KMS-11 (cell line): ENCODE measurements at regions not wholly inside any gene's neighbourhood (a gene's known extent, or its start where the extent isn't known, plus 50 kb on each side); places are given as distances from the start of the nearest gene placed in this dataset.

Experiments
- H2AFZ ChIP-seq: fragments of 200-600 bp; sonication (generic); 2 replicates; pipeline ENCODE4 v1.6.1; 2016; ENCODE audit warnings: antibody characterized with exemption, mixed run types, low read depth
- H3K27ac ChIP-seq: fragments of 200-600 bp; sonication (generic); 2 replicates; pipeline ENCODE4 v1.6.1; 2016; ENCODE audit warnings: mild to moderate bottlenecking, mixed run types
- H3K27me3 ChIP-seq: fragments of 200-600 bp; sonication (generic); 2 replicates; pipeline ENCODE4 v1.6.1; 2017; ENCODE audit warnings: mild to moderate bottlenecking, low read depth, mixed run types, moderate library complexity; ENCODE audit not compliant: insufficient read depth
- H3K36me3 ChIP-seq: fragments of 200-600 bp; sonication (generic); 2 replicates; pipeline ENCODE4 v1.6.1; 2017; ENCODE audit warnings: mild to moderate bottlenecking, mixed run types; ENCODE audit not compliant: insufficient read depth
- H3K4me1 ChIP-seq: fragments of 200-600 bp; sonication (generic); 2 replicates; pipeline ENCODE4 v1.6.1; 2016; ENCODE audit warnings: mild to moderate bottlenecking, low read depth, mixed run types; ENCODE audit not compliant: poor library complexity, severe bottlenecking
- H3K4me2 ChIP-seq: fragments of 200-600 bp; sonication (generic); 2 replicates; pipeline ENCODE4 v1.7.0; 2016; ENCODE audit warnings: mild to moderate bottlenecking, mixed run types
- H3K4me3 ChIP-seq: fragments of 200-600 bp; sonication (generic); IDR thresholded peaks from 2 replicates; pipeline ENCODE4 v1.6.1; 2017; ENCODE audit warnings: low read depth, low read length, mixed read lengths; ENCODE audit not compliant: insufficient read depth
- H3K79me2 ChIP-seq: fragments of 200-600 bp; sonication (generic); 2 replicates; pipeline ENCODE4 v1.6.1; 2016; ENCODE audit warnings: low read depth, mixed run types; ENCODE audit not compliant: insufficient read depth
- H3K9ac ChIP-seq: fragments of 200-600 bp; sonication (generic); 2 replicates; pipeline ENCODE4 v1.6.1; 2016; ENCODE audit warnings: mild to moderate bottlenecking, mixed run types
- H4K20me1 ChIP-seq: fragments of 200-600 bp; sonication (generic); 2 replicates; pipeline ENCODE4 v1.6.1; 2016; ENCODE audit warnings: mild to moderate bottlenecking, mixed run types; ENCODE audit not compliant: insufficient read depth
- CTCF ChIP-seq: fragments of 200-600 bp; sonication (generic); conservative IDR thresholded peaks from 2 replicates; pipeline ENCODE4 v1.6.1; 2017; ENCODE audit warnings: low read depth, mild to moderate bottlenecking, antibody characterized with exemption, low read length, moderate library complexity, mixed read lengths

GRCh38 chr6:139568956-139569538 lies 194.6 kb upstream of the CITED2 start:
- H3K27me3 ChIP-seq = no peaks in the 10 kb centered on the region
- TF ChIP-seq CTCF = no peak
- H3K27ac ChIP-seq = no peak overlapping the region
- no peak overlapping the region for H2AFZ ChIP-seq
- H4K20me1 ChIP-seq = no peaks in the 10 kb centered on the region
- H3K4me2 ChIP-seq = no peak overlapping the region
- H3K36me3 ChIP-seq = no peaks in the 10 kb centered on the region
- peaks cover 5% of the 10 kb centered on the region for H3K4me1 ChIP-seq
- no peaks in the 10 kb centered on the region for H3K79me2 ChIP-seq
- H3K4me3 ChIP-seq = no peak overlapping the region
- H3K9ac ChIP-seq = no peak overlapping the region

GRCh38 chr6:139568151-139568955 lies 193.9 kb upstream of the CITED2 start:
- no peaks in the 10 kb centered on the region for H4K20me1 ChIP-seq
- H3K36me3 ChIP-seq = no peaks in the 10 kb centered on the region
- H3K4me1 ChIP-seq = peaks cover 5% of the 10 kb centered on the region
- no peak overlapping the region for H3K27ac ChIP-seq
- H3K27me3 ChIP-seq = no peaks in the 10 kb centered on the region
- no peak overlapping the region for H3K4me3 ChIP-seq
- TF ChIP-seq CTCF = no peak
- H3K9ac ChIP-seq = no peak overlapping the region
- H2AFZ ChIP-seq = no peak overlapping the region
- no peaks in the 10 kb centered on the region for H3K79me2 ChIP-seq
- H3K4me2 ChIP-seq = no peak overlapping the region

- no peak overlapping the region for H3K27ac ChIP-seq
- H3K4me2 ChIP-seq = no peak overlapping the region
- H3K36me3 ChIP-seq = no peaks in the 10 kb centered on the region
- H2AFZ ChIP-seq = no peak overlapping the region
- no peaks in the 10 kb centered on the region for H3K27me3 ChIP-seq
- H3K4me1 ChIP-seq = peaks cover 3% of the 10 kb centered on the region
- H3K9ac ChIP-seq = no peak overlapping the region
- no peaks in the 10 kb centered on the region for H4K20me1 ChIP-seq
- TF ChIP-seq CTCF = no peak
- no peak overlapping the region for H3K4me3 ChIP-seq
- no peaks in the 10 kb centered on the region for H3K79me2 ChIP-seq
Measured at GRCh38 chr6:139567095-139567494, 192.6 kb upstream of the CITED2 start.

GRCh38 chr6:139565591-139565990 lies 191.1 kb upstream of the CITED2 start:
- H3K4me2 ChIP-seq = no peak overlapping the region
- no peaks in the 10 kb centered on the region for H4K20me1 ChIP-seq
- H3K27me3 ChIP-seq = no peaks in the 10 kb centered on the region
- H3K4me1 ChIP-seq = no peaks in the 10 kb centered on the region
- H3K36me3 ChIP-seq = no peaks in the 10 kb centered on the region
- H3K9ac ChIP-seq = no peak overlapping the region
- no peak overlapping the region for H3K4me3 ChIP-seq
- no peak for TF ChIP-seq CTCF
- H3K27ac ChIP-seq = no peak overlapping the region
- no peaks in the 10 kb centered on the region for H3K79me2 ChIP-seq
- no peak overlapping the region for H2AFZ ChIP-seq
